ENCODE measurements at regions not wholly inside any gene's neighbourhood (a gene's known extent, or its start where the extent isn't known, plus 50 kb on each side); places are given as distances from the start of the nearest gene placed in this dataset.

GRCh38 chr6:113500221-113500620 lies 356.9 kb upstream of the MARCKS start:
- no peak for TF ChIP-seq CTCF (IDR thresholded peaks at IDR 0.05)
- TF ChIP-seq MYC (IDR thresholded peaks at IDR 0.05; ENCODE audit: borderline replicate concordance, low read length), result no peak
- TF ChIP-seq RAD21 (conservative IDR thresholded peaks at IDR 0.05 in 1 of 2, IDR thresholded peaks at IDR 0.05 in 1 of 2), result no peak
- TF ChIP-seq BCL3 (IDR thresholded peaks at IDR 0.05), result no peak
- no peak for TF ChIP-seq ZC3H11A (IDR thresholded peaks at IDR 0.05)
- TF ChIP-seq USF2 (IDR thresholded peaks at IDR 0.05), result no peak
- no peak for TF ChIP-seq PBX3 (IDR thresholded peaks at IDR 0.05)
- no peak for TF ChIP-seq POLR2A (IDR thresholded peaks at IDR 0.05; ENCODE audit: low read length)
- no peak for TF ChIP-seq BHLHE40 (IDR thresholded peaks at IDR 0.05; ENCODE audit: low read depth, low read length)
- no peak for TF ChIP-seq REST (IDR thresholded peaks at IDR 0.05)

Measured in A549 (cell line).